ENCODE measurements at regions not wholly inside any gene's neighbourhood (a gene's known extent, or its start where the extent isn't known, plus 50 kb on each side); places are given as distances from the start of the nearest gene placed in this dataset.
"Not testable (repeated sequence)": the region's sequence is repeated elsewhere in the genome, so short reads cannot be mapped to it uniquely, and the experiment has no call there.

DNA sequence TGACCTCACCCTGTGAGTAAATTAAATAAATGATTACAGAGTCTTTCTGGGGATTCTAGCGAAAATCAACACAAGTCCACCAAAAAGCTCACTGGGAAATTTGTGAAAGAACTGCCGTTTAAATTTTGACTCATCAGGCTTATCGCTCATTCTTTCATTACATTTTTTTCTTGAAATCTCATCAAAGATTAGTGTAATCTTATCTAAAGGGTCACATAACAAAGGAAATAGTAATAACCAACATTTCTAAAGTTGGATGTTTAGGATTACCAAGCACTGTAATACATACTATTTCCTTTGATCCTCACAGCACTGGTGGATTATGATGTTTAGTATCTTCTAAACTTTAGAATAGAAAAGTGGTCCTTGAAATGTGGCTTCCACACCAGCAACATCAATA, 111.1 kb upstream of the CBLB start:
- DNase-seq (no peak), ATAC-seq (no peak)
- Histone ChIP-seq H3K27me3 (no peaks in the 10 kb centered on the region), H3K4me1 (no peaks in the 10 kb centered on the region), H3K36me3 (replicated peaks in 1 of 2; ENCODE audit: insufficient read depth in 1 of 2, low read depth in 2 of 2) (no peaks in the 10 kb centered on the region), H3K9me3 (no peaks in the 10 kb centered on the region), H3K4me3 (no peak overlapping the region), H3K27ac (no peak overlapping the region)
- intact Hi-C loops (cut with DNase I): no loop called here
- TF ChIP-seq POLR2A (IDR thresholded peaks at IDR 0.05): no peak
- TF ChIP-seq, protein P1, sequence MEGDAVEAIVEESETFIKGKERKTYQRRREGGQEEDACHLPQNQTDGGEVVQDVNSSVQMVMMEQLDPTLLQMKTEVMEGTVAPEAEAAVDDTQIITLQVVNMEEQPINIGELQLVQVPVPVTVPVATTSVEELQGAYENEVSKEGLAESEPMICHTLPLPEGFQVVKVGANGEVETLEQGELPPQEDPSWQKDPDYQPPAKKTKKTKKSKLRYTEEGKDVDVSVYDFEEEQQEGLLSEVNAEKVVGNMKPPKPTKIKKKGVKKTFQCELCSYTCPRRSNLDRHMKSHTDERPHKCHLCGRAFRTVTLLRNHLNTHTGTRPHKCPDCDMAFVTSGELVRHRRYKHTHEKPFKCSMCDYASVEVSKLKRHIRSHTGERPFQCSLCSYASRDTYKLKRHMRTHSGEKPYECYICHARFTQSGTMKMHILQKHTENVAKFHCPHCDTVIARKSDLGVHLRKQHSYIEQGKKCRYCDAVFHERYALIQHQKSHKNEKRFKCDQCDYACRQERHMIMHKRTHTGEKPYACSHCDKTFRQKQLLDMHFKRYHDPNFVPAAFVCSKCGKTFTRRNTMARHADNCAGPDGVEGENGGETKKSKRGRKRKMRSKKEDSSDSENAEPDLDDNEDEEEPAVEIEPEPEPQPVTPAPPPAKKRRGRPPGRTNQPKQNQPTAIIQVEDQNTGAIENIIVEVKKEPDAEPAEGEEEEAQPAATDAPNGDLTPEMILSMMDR (IDR thresholded peaks at IDR 0.05): no peak
- 66 to 73% methylated on average over 3 of the region's 3 CpGs for WGBS, 2 donors

DNA sequence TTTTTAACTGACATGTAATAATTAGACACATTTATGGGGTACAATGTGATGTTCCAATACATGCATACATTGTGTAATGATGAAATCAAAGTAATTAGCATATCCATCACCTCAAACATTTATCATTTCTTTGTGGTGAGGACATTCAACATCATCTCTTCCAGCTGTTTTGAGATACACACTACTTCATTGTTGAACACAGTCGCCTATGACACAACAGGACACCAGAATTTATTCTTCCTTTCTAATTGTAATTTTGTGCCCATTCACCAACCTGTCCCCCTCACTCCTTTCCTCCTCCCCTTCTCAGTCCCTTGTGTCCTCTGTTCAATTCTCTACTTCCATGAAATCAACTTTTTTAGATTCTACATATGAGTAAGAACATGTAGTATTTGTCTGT, 113.4 kb upstream of the CBLB start:
- no peak for ATAC-seq
- no peak overlapping the region for H3K27ac ChIP-seq
- H3K36me3 ChIP-seq (replicated peaks in 1 of 2; ENCODE audit: insufficient read depth in 1 of 2, low read depth in 2 of 2): no peaks in the 10 kb centered on the region
- no peak for TF ChIP-seq POLR2A (IDR thresholded peaks at IDR 0.05)
- TF ChIP-seq, protein P1 (IDR thresholded peaks at IDR 0.05): no peak
- H3K4me3 ChIP-seq: no peak overlapping the region
- no peaks in the 10 kb centered on the region for H3K9me3 ChIP-seq
- H3K27me3 ChIP-seq: no peaks in the 10 kb centered on the region
- intact Hi-C loops (cut with DNase I): no loop called here
- 89% methylated on average over 1 of the region's 1 CpG for WGBS, 2 donors
- H3K4me1 ChIP-seq: no peaks in the 10 kb centered on the region
- DNase-seq: no peak

DNA sequence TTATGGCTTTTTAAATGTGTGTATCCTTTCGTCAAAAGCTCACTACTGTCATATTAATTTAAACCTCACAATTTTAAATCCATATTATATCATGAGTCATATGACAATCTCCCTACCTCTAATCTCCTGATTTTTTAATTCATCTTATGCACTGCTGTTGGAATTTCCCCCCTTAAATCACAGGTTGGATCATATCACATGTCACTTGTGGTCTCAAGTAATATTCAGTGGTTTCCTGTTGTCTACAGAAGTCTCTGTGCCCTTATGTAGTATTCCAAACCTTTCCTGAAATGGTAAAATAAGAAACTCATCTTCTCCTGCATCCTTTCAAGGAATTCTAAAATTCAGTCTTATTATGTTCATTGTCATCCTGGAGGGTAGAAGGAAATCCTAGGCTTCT, 116.0 kb upstream of the CBLB start:
- H3K27me3 ChIP-seq: no peaks in the 10 kb centered on the region
- H3K4me1 ChIP-seq: no peaks in the 10 kb centered on the region
- H3K4me3 ChIP-seq: no peak overlapping the region
- intact Hi-C loops (cut with DNase I): no loop called here
- TF ChIP-seq, protein P1 (IDR thresholded peaks at IDR 0.05): no peak
- TF ChIP-seq POLR2A (IDR thresholded peaks at IDR 0.05): no peak
- ATAC-seq: no peak
- H3K36me3 ChIP-seq (replicated peaks in 1 of 2; ENCODE audit: insufficient read depth in 1 of 2, low read depth in 2 of 2): no peaks in the 10 kb centered on the region
- no peaks in the 10 kb centered on the region for H3K9me3 ChIP-seq
- 76 to 79% methylated on average over 1 of the region's 1 CpG for WGBS, 2 donors
- H3K27ac ChIP-seq: no peak overlapping the region
- DNase-seq: no peak

DNA sequence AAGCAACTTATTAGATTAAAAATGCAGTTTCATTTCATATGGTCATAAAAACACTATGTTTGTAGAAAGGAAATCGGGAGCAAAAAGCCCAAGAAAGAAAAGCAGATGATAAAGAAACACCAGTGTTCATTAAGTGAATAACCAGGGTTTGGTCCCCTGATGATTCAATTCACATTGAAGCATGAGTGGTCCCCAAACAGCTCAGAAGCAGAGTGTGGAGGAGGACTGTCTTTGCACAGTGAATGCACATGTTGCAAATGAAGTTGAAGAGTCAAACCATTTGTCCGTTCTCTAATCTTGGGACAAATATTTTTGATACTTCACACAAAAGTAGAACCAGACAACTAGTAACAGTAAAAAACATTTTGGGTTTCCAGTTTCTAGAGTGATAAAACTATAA, 117.5 kb upstream of the CBLB start:
- H3K27me3 ChIP-seq; intact Hi-C loops (cut with DNase I); ATAC-seq; DNase-seq; H3K27ac ChIP-seq; H3K4me3 ChIP-seq; H3K36me3 ChIP-seq (replicated peaks in 1 of 2; ENCODE audit: insufficient read depth in 1 of 2, low read depth in 2 of 2); H3K9me3 ChIP-seq; H3K4me1 ChIP-seq: not testable (repeated sequence)
- 57 to 78% methylated on average over 2 of the region's 2 CpGs for WGBS, 2 donors

DNA sequence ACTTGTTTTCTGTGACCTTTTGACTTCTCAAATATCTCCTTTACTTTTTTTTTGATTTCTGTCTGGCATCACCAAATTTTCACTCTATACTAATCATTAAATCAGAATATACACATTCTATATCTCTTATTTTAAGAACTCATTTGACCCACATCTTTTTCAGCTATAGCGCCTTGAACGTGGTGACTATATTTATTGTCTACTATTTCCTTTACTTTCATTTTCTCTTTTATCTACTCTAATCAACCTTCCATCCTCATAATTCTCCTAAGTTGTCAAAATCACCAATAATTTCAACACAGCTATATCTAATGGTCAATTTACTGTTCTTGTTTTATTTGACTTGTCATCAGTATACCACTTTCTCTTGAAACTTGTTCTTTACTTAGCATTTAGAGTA, 119.0 kb upstream of the CBLB start:
- DNase-seq: no peak
- Histone ChIP-seq H3K36me3 (replicated peaks in 1 of 2; ENCODE audit: insufficient read depth in 1 of 2, low read depth in 2 of 2) (no peaks in the 10 kb centered on the region), H3K4me1 (no peaks in the 10 kb centered on the region), H3K4me3 (no peak overlapping the region), H3K27ac (no peak overlapping the region), H3K9me3 (no peaks in the 10 kb centered on the region), H3K27me3 (no peaks in the 10 kb centered on the region)
- no peak for ATAC-seq
- WGBS, 2 donors: 66 to 76% methylated on average over 2 of the region's 2 CpGs
- intact Hi-C loops (cut with DNase I): no loop called here
- TF ChIP-seq, protein P1 (IDR thresholded peaks at IDR 0.05): no peak
- TF ChIP-seq POLR2A (IDR thresholded peaks at IDR 0.05): no peak

Data from body of pancreas (tissue), 4 donors.